ENCODE measurements at regions not wholly inside any gene's neighbourhood (a gene's known extent, or its start where the extent isn't known, plus 50 kb on each side); places are given as distances from the start of the nearest gene placed in this dataset.

- 68 to 74% methylated on average over 3 of the region's 3 CpGs for WGBS, 2 donors
- no peaks in the 10 kb centered on the region for H3K9me3 ChIP-seq
- no peaks in the 10 kb centered on the region for H3K36me3 ChIP-seq (replicated peaks in 1 of 2; ENCODE audit: insufficient read depth in 1 of 2, low read depth in 2 of 2)
- ATAC-seq = no peak
- TF ChIP-seq CTCF (IDR thresholded peaks at IDR 0.05) = no peak
- no peak for TF ChIP-seq POLR2A (IDR thresholded peaks at IDR 0.05)
- no peaks in the 10 kb centered on the region for H3K4me1 ChIP-seq
- intact Hi-C loops (cut with DNase I) = no loop called here
- H3K27ac ChIP-seq = no peak overlapping the region
- DNase-seq = no peak
- no peak overlapping the region for H3K4me3 ChIP-seq
- no peaks in the 10 kb centered on the region for H3K27me3 ChIP-seq
These were observed 57.9 kb downstream of the NPY start for GRCh38 chr7:24341691-24342413.

GRCh38 chr7:24343614-24344013 is 59.6 kb downstream of the NPY start:
- 45 to 69% methylated on average over 2 of the region's 2 CpGs for WGBS, 2 donors
- intact Hi-C loops (cut with DNase I) = no loop called here
- H3K36me3 ChIP-seq (replicated peaks in 1 of 2; ENCODE audit: insufficient read depth in 1 of 2, low read depth in 2 of 2) = no peaks in the 10 kb centered on the region
- TF ChIP-seq POLR2A (IDR thresholded peaks at IDR 0.05) (no peak), CTCF (IDR thresholded peaks at IDR 0.05) (no peak)
- no peak overlapping the region for H3K4me3 ChIP-seq
- ATAC-seq (no peak), DNase-seq (no peak)
- no peak overlapping the region for H3K27ac ChIP-seq
- H3K4me1 ChIP-seq = no peaks in the 10 kb centered on the region
- no peaks in the 10 kb centered on the region for H3K27me3 ChIP-seq
- H3K9me3 ChIP-seq = no peaks in the 10 kb centered on the region

- no peaks in the 10 kb centered on the region for H3K36me3 ChIP-seq (replicated peaks in 1 of 2; ENCODE audit: insufficient read depth in 1 of 2, low read depth in 2 of 2)
- DNase-seq = no peak
- H3K4me3 ChIP-seq = no peak overlapping the region
- ATAC-seq = no peak
- no peak overlapping the region for H3K27ac ChIP-seq
- H3K4me1 ChIP-seq = no peaks in the 10 kb centered on the region
- H3K9me3 ChIP-seq = no peaks in the 10 kb centered on the region
- 40 to 44% methylated on average over 5 of the region's 5 CpGs for WGBS, 2 donors
- intact Hi-C loops (cut with DNase I) = no loop called here
- H3K27me3 ChIP-seq = no peaks in the 10 kb centered on the region
- TF ChIP-seq POLR2A (IDR thresholded peaks at IDR 0.05) (no peak), CTCF (IDR thresholded peaks at IDR 0.05) (no peak)
These were observed 62.1 kb downstream of the NPY start for GRCh38 chr7:24346129-24346528.

- DNase-seq (no peak), ATAC-seq (no peak)
- intact Hi-C loops (cut with DNase I) = no loop called here
- Histone ChIP-seq H3K4me1 (no peaks in the 10 kb centered on the region), H3K27me3 (no peaks in the 10 kb centered on the region), H3K27ac (no peak overlapping the region), H3K9me3 (no peaks in the 10 kb centered on the region), H3K4me3 (no peak overlapping the region), H3K36me3 (replicated peaks in 1 of 2; ENCODE audit: insufficient read depth in 1 of 2, low read depth in 2 of 2) (no peaks in the 10 kb centered on the region)
- 95 to 96% methylated on average over 3 of the region's 3 CpGs for WGBS, 2 donors
- TF ChIP-seq POLR2A (IDR thresholded peaks at IDR 0.05) = no peak
These were observed 62.7 kb downstream of the NPY start for GRCh38 chr7:24346716-24347115.

GRCh38 chr7:24349339-24349738 is 65.3 kb downstream of the NPY start:
- intact Hi-C loops (cut with DNase I) = no loop called here
- Histone ChIP-seq H3K36me3 (replicated peaks in 1 of 2; ENCODE audit: insufficient read depth in 1 of 2, low read depth in 2 of 2) (no peaks in the 10 kb centered on the region), H3K4me3 (no peak overlapping the region), H3K4me1 (no peaks in the 10 kb centered on the region), H3K27me3 (no peaks in the 10 kb centered on the region), H3K27ac (no peak overlapping the region), H3K9me3 (no peaks in the 10 kb centered on the region)
- TF ChIP-seq CTCF (IDR thresholded peaks at IDR 0.05) (no peak), POLR2A (IDR thresholded peaks at IDR 0.05) (no peak)
- DNase-seq = no peak
- ATAC-seq = no peak
- WGBS, 2 donors = 59 to 78% methylated on average over 2 of the region's 2 CpGs
